GM23338 (cell line): ENCODE measurements at regions not wholly inside any gene's neighbourhood (a gene's known extent, or its start where the extent isn't known, plus 50 kb on each side); places are given as distances from the start of the nearest gene placed in this dataset.
A peak's percentile ranks its signal among the peaks of the same experiment; 100 is the strongest.

Source experiments
- ATAC-seq: fragments of 200-7000 bp; cut with Tn5 transposase; 3 replicates; pipeline ENCODE4 v1.9.1; 2020
- DNase-seq: peaks from one replicate; pipeline ENCODE4 v3.0.0-alpha.2; 2015; ENCODE audit warnings: low spot score
- H2AFZ ChIP-seq: fragments of 200-600 bp; sonication (generic); 2 replicates; pipeline ENCODE4 v1.8.0; 2016; ENCODE audit warnings: antibody characterized with exemption, mild to moderate bottlenecking, moderate library complexity
- H3F3A ChIP-seq: fragments of 200-600 bp; sonication (generic); replicated peaks from 2 replicates; pipeline ENCODE4 v1.8.0; 2017; ENCODE audit warnings: antibody characterized with exemption, mixed run types, low read depth
- H3K27ac ChIP-seq: fragments of 200-600 bp; sonication (generic); 2 replicates; pipeline ENCODE4 v1.6.1; 2016; ENCODE audit warnings: low read depth
- H3K27me3 ChIP-seq: fragments of 200-600 bp; sonication (generic); 2 replicates; pipeline ENCODE4 v1.8.0; 2016; ENCODE audit warnings: mild to moderate bottlenecking, mixed run types, moderate library complexity; ENCODE audit not compliant: insufficient read depth
- H3K36me3 ChIP-seq: fragments of 200-600 bp; sonication (generic); 2 replicates; pipeline ENCODE4 v1.8.0; 2016; ENCODE audit warnings: mild to moderate bottlenecking; ENCODE audit not compliant: insufficient read depth
- H3K4me1 ChIP-seq: fragments of 200-600 bp; sonication (generic); 2 replicates; pipeline ENCODE4 v1.8.0; 2016; ENCODE audit warnings: mild to moderate bottlenecking, moderate library complexity; ENCODE audit not compliant: insufficient read depth
- H3K4me2 ChIP-seq: fragments of 200-600 bp; sonication (generic); 2 replicates; pipeline ENCODE4 v1.7.1; 2017; ENCODE audit warnings: mixed run types
- H3K4me3 ChIP-seq: fragments of 200-600 bp; sonication (generic); 2 replicates; pipeline ENCODE4 v1.6.1; 2016; ENCODE audit warnings: mixed run types
- H3K79me2 ChIP-seq: fragments of 200-600 bp; sonication (generic); replicated peaks from 2 replicates; pipeline ENCODE4 v1.8.0; 2017; ENCODE audit warnings: mild to moderate bottlenecking; ENCODE audit not compliant: insufficient read depth
- H3K9me2 ChIP-seq: fragments of 200-600 bp; sonication (generic); 2 replicates; pipeline ENCODE4 v1.8.0; 2017; ENCODE audit not compliant: insufficient read depth
- H4K20me1 ChIP-seq: fragments of 200-600 bp; sonication (generic); replicated peaks from 2 replicates; pipeline ENCODE4 v1.8.0; 2017; ENCODE audit warnings: mild to moderate bottlenecking; ENCODE audit not compliant: insufficient read depth
- H3K27ac Mint-ChIP-seq: 2 replicates; pipeline ENCODE4 v1.8.0; 2020; ENCODE audit warnings: inconsistent platforms, mild to moderate bottlenecking, moderate library complexity, mixed read lengths
- H3K27me3 Mint-ChIP-seq: 3 replicates; pipeline ENCODE4 v1.8.0; 2022; ENCODE audit warnings: low read depth, mild to moderate bottlenecking, moderate library complexity, mixed read lengths, inconsistent platforms; ENCODE audit not compliant: insufficient read depth, poor library complexity
- H3K36me3 Mint-ChIP-seq: 3 replicates; pipeline ENCODE4 v1.8.0; 2021; ENCODE audit warnings: low read depth, mild to moderate bottlenecking, inconsistent platforms, moderate library complexity, mixed read lengths
- H3K4me1 Mint-ChIP-seq: 3 replicates; pipeline ENCODE4 v1.8.0; 2020; ENCODE audit warnings: mild to moderate bottlenecking, inconsistent platforms, mixed read lengths
- H3K4me3 Mint-ChIP-seq: 3 replicates; pipeline ENCODE4 v1.8.0; 2021; ENCODE audit warnings: moderate library complexity, mild to moderate bottlenecking, inconsistent platforms, mixed read lengths
- H3K9me3 Mint-ChIP-seq: 3 replicates; pipeline ENCODE4 v1.8.0; 2020; ENCODE audit warnings: moderate library complexity, mild to moderate bottlenecking, inconsistent platforms, mixed read lengths
- CREB1 ChIP-seq: fragments of 250-450 bp; sonication (Bioruptor Pico); IDR thresholded peaks from 2 replicates; pipeline ENCODE4 v1.5.0; 2020; ENCODE audit warnings: low read depth, mild to moderate bottlenecking, moderate library complexity
- EZH2 ChIP-seq: fragments of 200-600 bp; sonication (generic); IDR thresholded peaks from one replicate; pipeline ENCODE4 v1.8.0; 2017; ENCODE audit warnings: antibody characterized with exemption, mild to moderate bottlenecking, low read depth; ENCODE audit not compliant: unreplicated experiment
- EZH2phosphoT487 ChIP-seq: fragments of 200-600 bp; sonication (generic); IDR thresholded peaks from one replicate; pipeline ENCODE4 v1.8.1; 2018; ENCODE audit warnings: antibody characterized with exemption; ENCODE audit not compliant: unreplicated experiment
- JUNB ChIP-seq: IDR thresholded peaks from one replicate; pipeline ENCODE4 v1.6.1; 2016; ENCODE audit warnings: antibody characterized with exemption; ENCODE audit not compliant: unreplicated experiment
- NANOG ChIP-seq: IDR thresholded peaks from 2 replicates; pipeline ENCODE4 v1.6.1; 2016; ENCODE audit warnings: antibody characterized with exemption, borderline replicate concordance
- POLR2AphosphoS5 ChIP-seq: IDR thresholded peaks from 2 replicates; pipeline ENCODE4 v1.6.1; 2016; ENCODE audit warnings: antibody characterized with exemption, low read depth
- STAT1 ChIP-seq: IDR thresholded peaks from one replicate; pipeline ENCODE4 v1.6.1; 2016; ENCODE audit warnings: antibody characterized with exemption; ENCODE audit not compliant: unreplicated experiment
- ZNF114 ChIP-seq: fragments of 250-450 bp; sonication (Bioruptor Pico); IDR thresholded peaks from 2 replicates; pipeline ENCODE4 v1.5.0; 2020; ENCODE audit warnings: mild to moderate bottlenecking, moderate library complexity
- ZNF331 ChIP-seq: fragments of 250-450 bp; sonication (Bioruptor Pico); IDR thresholded peaks from 2 replicates; pipeline ENCODE4 v1.5.0; 2020; ENCODE audit warnings: low read depth, mild to moderate bottlenecking, moderate library complexity
- TF ChIP-seq, protein P1 (sequence below): IDR thresholded peaks from 2 replicates; pipeline ENCODE4 v1.6.1; 2016; ENCODE audit warnings: antibody characterized with exemption
- TF ChIP-seq, protein P2 (sequence below), 2 experiments: fragments of 200-600 bp in 1 of 2; sonication (generic) in 1 of 2; conservative IDR thresholded peaks; 2 replicates each; pipeline versions ENCODE4 v1.5.1 to v1.6.1; 2016 to 2017; ENCODE audit warnings: antibody characterized with exemption in 2 of 2, low read depth in 2 of 2, mild to moderate bottlenecking in 2 of 2, moderate library complexity in 1 of 2
- TF ChIP-seq, protein P3 (sequence below): IDR thresholded peaks from one replicate; pipeline ENCODE4 v1.6.1; 2018; ENCODE audit warnings: antibody characterized with exemption; ENCODE audit not compliant: unreplicated experiment
- TF ChIP-seq, protein P4 (sequence below): fragments of 250-450 bp; sonication (Bioruptor Pico); IDR thresholded peaks from 2 replicates; pipeline ENCODE4 v1.5.0; 2020; ENCODE audit warnings: mild to moderate bottlenecking, moderate library complexity

DNA sequence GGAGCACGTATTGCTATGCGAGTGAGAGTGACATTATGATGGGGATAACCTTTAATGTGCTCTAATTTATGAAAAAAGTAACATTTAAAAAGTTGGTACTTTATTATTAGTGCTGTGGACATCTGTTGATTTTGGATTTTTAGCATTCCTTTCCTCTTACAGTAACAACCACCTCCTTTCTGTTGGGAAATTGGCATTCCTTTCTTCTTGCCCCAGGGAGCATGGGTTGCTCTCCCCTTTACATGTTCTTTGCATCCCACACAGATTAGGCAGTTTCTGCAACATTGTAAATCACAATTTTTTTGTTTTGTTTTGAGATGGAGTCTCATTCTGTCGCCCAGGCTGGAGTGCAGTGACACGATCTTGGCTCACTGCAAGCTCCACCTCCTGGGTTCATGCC, 300.2 kb downstream of the LPIN1 start:
- no peaks in the 10 kb centered on the region for H3K27me3 Mint-ChIP-seq
- no peaks in the 10 kb centered on the region; the same call in 2 of the 3 replicates for H3K4me1 Mint-ChIP-seq
- Histone ChIP-seq H3K79me2 (no peaks in the 10 kb centered on the region), H3K27ac (no peak overlapping the region), H3K4me1 (no peaks in the 10 kb centered on the region), H3K4me2 (no peak overlapping the region), H3F3A (no peaks in the 10 kb centered on the region), H3K4me3 (no peak overlapping the region), H3K9me2 (peaks cover 19% of the 10 kb centered on the region; the same call in 1 of the 2 replicates), H3K27me3 (no peaks in the 10 kb centered on the region), H3K36me3 (no peaks in the 10 kb centered on the region), H2AFZ (no peak overlapping the region), H4K20me1 (no peaks in the 10 kb centered on the region)
- DNase-seq (peak; percentile 4), ATAC-seq (no peak)
- peaks cover 2% of the 10 kb centered on the region; the same call in 1 of the 3 replicates for H3K9me3 Mint-ChIP-seq
- H3K36me3 Mint-ChIP-seq: no peaks in the 10 kb centered on the region
- no peak overlapping the region for H3K27ac Mint-ChIP-seq
- TF ChIP-seq, protein P1, sequence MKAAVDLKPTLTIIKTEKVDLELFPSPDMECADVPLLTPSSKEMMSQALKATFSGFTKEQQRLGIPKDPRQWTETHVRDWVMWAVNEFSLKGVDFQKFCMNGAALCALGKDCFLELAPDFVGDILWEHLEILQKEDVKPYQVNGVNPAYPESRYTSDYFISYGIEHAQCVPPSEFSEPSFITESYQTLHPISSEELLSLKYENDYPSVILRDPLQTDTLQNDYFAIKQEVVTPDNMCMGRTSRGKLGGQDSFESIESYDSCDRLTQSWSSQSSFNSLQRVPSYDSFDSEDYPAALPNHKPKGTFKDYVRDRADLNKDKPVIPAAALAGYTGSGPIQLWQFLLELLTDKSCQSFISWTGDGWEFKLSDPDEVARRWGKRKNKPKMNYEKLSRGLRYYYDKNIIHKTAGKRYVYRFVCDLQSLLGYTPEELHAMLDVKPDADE: no peak
- TF ChIP-seq CREB1: no peak
- TF ChIP-seq ZNF114 (CRISPR knock-in tag): no peak
- TF ChIP-seq EZH2: no peak
- TF ChIP-seq, protein P2, sequence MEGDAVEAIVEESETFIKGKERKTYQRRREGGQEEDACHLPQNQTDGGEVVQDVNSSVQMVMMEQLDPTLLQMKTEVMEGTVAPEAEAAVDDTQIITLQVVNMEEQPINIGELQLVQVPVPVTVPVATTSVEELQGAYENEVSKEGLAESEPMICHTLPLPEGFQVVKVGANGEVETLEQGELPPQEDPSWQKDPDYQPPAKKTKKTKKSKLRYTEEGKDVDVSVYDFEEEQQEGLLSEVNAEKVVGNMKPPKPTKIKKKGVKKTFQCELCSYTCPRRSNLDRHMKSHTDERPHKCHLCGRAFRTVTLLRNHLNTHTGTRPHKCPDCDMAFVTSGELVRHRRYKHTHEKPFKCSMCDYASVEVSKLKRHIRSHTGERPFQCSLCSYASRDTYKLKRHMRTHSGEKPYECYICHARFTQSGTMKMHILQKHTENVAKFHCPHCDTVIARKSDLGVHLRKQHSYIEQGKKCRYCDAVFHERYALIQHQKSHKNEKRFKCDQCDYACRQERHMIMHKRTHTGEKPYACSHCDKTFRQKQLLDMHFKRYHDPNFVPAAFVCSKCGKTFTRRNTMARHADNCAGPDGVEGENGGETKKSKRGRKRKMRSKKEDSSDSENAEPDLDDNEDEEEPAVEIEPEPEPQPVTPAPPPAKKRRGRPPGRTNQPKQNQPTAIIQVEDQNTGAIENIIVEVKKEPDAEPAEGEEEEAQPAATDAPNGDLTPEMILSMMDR (conservative IDR thresholded peaks at IDR 0.05; ENCODE audit: low read depth in 2 of 2): no peak
- no peak for TF ChIP-seq STAT1
- TF ChIP-seq POLR2AphosphoS5: no peak
- no peak for TF ChIP-seq NANOG
- TF ChIP-seq JUNB: no peak
- TF ChIP-seq ZNF331 (CRISPR knock-in tag): no peak
- TF ChIP-seq, protein P3, sequence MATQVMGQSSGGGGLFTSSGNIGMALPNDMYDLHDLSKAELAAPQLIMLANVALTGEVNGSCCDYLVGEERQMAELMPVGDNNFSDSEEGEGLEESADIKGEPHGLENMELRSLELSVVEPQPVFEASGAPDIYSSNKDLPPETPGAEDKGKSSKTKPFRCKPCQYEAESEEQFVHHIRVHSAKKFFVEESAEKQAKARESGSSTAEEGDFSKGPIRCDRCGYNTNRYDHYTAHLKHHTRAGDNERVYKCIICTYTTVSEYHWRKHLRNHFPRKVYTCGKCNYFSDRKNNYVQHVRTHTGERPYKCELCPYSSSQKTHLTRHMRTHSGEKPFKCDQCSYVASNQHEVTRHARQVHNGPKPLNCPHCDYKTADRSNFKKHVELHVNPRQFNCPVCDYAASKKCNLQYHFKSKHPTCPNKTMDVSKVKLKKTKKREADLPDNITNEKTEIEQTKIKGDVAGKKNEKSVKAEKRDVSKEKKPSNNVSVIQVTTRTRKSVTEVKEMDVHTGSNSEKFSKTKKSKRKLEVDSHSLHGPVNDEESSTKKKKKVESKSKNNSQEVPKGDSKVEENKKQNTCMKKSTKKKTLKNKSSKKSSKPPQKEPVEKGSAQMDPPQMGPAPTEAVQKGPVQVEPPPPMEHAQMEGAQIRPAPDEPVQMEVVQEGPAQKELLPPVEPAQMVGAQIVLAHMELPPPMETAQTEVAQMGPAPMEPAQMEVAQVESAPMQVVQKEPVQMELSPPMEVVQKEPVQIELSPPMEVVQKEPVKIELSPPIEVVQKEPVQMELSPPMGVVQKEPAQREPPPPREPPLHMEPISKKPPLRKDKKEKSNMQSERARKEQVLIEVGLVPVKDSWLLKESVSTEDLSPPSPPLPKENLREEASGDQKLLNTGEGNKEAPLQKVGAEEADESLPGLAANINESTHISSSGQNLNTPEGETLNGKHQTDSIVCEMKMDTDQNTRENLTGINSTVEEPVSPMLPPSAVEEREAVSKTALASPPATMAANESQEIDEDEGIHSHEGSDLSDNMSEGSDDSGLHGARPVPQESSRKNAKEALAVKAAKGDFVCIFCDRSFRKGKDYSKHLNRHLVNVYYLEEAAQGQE: no peak
- TF ChIP-seq, protein P4, sequence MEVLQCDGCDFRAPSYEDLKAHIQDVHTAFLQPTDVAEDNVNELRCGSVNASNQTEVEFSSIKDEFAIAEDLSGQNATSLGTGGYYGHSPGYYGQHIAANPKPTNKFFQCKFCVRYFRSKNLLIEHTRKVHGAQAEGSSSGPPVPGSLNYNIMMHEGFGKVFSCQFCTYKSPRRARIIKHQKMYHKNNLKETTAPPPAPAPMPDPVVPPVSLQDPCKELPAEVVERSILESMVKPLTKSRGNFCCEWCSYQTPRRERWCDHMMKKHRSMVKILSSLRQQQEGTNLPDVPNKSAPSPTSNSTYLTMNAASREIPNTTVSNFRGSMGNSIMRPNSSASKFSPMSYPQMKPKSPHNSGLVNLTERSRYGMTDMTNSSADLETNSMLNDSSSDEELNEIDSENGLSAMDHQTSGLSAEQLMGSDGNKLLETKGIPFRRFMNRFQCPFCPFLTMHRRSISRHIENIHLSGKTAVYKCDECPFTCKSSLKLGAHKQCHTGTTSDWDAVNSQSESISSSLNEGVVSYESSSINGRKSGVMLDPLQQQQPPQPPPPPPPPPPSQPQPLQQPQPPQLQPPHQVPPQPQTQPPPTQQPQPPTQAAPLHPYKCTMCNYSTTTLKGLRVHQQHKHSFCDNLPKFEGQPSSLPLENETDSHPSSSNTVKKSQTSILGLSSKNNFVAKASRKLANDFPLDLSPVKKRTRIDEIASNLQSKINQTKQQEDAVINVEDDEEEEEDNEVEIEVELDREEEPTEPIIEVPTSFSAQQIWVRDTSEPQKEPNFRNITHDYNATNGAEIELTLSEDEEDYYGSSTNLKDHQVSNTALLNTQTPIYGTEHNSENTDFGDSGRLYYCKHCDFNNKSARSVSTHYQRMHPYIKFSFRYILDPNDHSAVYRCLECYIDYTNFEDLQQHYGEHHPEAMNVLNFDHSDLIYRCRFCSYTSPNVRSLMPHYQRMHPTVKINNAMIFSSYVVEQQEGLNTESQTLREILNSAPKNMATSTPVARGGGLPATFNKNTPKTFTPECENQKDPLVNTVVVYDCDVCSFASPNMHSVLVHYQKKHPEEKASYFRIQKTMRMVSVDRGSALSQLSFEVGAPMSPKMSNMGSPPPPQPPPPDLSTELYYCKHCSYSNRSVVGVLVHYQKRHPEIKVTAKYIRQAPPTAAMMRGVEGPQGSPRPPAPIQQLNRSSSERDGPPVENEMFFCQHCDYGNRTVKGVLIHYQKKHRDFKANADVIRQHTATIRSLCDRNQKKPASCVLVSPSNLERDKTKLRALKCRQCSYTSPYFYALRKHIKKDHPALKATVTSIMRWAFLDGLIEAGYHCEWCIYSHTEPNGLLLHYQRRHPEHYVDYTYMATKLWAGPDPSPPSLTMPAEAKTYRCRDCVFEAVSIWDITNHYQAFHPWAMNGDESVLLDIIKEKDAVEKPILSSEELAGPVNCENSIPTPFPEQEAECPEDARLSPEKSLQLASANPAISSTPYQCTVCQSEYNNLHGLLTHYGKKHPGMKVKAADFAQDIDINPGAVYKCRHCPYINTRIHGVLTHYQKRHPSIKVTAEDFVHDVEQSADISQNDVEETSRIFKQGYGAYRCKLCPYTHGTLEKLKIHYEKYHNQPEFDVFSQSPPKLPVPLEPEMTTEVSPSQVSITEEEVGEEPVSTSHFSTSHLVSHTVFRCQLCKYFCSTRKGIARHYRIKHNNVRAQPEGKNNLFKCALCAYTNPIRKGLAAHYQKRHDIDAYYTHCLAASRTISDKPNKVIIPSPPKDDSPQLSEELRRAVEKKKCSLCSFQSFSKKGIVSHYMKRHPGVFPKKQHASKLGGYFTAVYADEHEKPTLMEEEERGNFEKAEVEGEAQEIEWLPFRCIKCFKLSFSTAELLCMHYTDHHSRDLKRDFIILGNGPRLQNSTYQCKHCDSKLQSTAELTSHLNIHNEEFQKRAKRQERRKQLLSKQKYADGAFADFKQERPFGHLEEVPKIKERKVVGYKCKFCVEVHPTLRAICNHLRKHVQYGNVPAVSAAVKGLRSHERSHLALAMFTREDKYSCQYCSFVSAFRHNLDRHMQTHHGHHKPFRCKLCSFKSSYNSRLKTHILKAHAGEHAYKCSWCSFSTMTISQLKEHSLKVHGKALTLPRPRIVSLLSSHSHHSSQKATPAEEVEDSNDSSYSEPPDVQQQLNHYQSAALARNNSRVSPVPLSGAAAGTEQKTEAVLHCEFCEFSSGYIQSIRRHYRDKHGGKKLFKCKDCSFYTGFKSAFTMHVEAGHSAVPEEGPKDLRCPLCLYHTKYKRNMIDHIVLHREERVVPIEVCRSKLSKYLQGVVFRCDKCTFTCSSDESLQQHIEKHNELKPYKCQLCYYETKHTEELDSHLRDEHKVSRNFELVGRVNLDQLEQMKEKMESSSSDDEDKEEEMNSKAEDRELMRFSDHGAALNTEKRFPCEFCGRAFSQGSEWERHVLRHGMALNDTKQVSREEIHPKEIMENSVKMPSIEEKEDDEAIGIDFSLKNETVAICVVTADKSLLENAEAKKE (CRISPR knock-in tag): no peak
- TF ChIP-seq EZH2phosphoT487: no peak
- no peak overlapping the region for H3K4me3 Mint-ChIP-seq
